DMS53 treated with DMSO at 0.1 percent for 48 hours (cell line): ENCODE measurements at regions not wholly inside any gene's neighbourhood (a gene's known extent, or its start where the extent isn't known, plus 50 kb on each side); places are given as distances from the start of the nearest gene placed in this dataset.

Experiments used
- DNase-seq: peaks from one replicate; lab custom pipeline; 2025; ENCODE audit not compliant: unreplicated experiment; lab: John Stamatoyannopoulos, UW

DNA sequence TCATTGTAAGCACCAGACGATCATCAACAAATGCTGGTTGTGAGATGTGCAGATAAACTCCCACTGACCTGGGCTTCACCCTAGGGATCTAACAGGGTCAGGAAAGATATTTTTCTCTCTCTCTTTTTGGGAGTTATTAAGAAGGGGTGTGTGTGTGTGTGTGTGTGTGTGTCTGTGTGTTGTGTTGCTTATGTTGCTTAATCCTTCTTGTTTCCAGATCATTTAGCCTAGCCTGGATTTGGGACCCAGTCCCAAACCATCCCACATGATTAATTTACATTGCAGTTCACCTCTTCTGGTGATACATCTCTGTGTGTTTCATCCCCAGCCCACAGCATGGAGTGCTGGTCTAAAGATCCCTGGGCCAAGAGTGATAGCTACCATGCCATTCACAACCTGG, 122.8 kb upstream of the IPO9 start:
- no peak for DNase-seq

DNA sequence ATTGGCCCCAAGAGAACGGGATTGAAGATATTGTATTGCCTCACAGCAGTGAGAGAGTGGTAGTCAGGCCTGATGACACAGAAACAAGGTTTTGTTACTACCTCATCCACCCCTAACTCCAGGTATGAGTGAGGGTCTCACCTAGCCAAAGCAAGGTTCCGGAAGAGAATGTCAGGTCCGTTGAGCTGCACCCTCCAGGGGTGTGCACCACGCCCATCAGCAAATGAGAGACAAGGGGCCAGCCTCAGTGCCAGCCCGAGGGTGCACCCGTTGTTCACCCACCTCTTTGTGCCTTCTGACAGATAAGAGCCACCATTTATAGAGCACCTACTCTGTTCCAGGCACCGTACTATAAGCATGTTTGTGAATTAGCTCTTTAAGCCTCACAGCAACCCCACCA, 121.9 kb upstream of the IPO9 start:
- DNase-seq, result no peak

DNA sequence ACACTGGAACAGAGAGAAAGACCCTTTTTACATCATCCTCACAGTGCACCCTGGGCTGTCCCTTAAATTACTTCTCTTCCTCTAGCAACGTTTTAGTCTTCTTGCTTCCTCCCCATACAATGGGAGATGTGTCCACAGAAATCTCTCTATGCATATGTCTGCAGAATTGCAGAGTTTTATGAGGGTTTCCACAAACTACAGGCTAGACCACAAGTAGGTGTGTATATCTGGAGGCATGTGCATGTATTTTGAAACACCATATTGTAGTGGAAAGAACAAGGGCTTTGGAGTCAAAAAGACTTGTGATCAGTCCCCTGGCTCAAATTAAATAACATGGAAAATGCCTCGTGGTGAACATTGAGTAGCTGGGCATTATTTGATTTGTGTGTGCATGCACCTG, 121.3 kb upstream of the IPO9 start:
- no peak for DNase-seq

DNA sequence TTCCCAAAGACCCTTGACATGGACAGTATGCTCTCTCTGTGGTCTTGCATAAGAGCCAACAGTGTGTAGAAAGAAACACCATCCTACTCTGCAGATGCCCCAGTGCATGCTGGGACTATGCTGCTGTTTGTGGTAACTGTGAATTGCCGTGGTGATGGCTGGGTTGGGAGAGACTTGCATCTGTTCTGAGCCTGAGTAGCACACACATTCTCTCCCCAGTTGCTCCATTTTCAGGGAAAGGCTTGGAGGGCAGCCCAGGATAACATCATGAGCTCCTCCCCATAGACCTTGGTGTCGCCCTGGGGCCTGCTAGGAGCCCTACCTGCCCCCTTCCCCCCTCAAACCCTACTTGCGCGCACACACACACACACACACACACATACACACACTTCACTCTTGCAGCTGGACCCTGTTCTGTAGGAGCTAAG, 120.9 kb upstream of the IPO9 start:
- DNase-seq, result no peak

DNA sequence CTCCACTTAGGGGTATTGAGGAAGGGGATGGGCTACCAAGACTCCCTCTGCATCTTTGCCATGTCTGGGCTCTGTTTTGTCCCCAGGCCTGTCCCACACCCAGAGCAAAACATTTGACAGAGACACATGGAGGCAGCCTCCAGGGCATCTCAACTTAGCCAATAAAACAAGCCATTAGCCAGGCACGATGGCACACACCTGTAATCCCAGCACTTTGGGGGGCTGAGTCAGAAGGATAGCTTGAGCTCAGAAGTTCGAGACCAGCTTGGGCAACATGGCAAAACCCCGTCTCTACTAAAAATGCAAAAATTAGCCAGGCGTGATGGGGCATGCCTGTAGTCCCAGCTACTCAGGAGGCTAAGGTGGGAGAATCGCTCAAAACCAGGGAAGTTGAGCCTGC, 120.3 kb upstream of the IPO9 start:
- no peak for DNase-seq

DNA sequence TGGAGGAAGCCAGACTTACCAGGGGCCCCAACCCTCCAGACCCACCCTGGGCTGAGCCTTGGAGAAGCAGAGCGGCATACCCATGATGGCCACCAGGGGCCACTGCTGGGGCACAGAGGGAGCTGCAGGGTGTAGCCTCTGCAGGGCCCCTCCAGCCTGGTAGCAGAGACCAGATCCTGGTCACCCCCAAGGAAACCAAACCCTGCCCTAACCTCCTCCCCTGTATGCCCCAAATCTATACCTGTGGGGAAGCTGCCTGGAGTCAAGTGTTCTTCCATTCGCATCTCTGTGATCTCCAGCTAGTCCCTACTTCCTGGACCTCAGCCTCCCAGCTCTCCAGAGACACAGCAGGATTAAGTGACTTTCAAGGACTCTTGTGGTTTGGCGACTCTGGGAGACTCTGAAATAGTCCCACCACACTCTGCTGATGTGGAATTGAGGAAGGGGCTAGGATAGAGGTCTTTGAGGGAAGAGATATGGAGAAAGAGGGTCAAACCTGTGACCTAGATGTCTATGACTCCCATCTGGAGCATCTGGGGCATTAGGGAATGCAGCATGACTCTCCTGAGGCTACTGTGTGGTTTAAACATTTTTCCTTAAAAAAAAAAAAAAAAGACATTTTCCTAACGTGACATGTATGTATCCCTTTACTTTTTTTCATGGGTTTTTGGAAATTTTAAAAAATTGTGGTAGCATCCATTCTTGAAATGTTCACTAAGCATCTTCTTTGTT, 119.2 kb upstream of the IPO9 start:
- peak; percentile 19 for DNase-seq

DNA sequence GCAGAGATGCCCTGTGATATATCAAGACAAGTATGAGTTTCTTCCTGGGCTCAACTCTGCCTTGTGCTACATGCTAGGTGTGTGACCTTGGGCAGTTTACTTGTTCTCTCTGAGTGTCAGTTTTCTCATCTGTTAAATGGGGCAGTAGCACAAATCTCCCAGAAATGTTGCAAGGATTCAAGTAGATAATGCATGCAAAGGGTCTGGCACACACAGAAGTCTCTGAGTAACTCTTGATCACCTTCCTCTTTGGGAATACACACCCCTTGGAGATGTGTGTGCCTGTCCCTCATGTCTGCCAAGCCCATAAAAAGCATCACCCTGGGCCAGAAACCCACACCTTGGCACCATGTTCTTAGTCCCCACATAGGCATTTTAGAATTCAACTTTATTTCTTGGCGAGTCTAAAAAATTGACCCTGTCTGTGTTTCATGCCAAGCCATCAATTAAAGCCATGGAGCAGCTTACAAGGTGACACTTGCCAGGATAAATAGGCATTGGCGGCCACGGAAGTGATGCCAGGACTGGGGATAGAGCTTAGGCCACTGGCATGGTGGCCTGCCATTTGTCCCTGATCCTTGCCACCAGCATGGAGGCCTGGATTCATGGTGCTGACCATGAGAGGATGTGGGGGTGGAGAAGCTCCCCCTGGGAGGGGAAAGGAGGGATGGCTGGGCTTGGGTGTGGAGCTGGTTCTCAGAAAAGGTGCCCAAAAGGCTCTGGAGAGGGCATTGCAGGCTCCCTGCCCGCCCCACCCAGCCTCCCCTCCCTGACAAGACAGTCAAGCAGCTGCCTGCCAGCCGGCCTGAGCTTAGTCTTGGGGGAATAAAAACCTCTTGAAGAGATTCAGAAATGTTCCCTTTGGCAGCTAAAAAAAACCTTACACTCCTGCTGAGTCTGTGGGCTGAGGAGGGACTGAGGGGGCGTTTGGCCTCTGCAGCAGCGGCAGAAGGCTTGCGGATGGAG, 118.0 kb upstream of the IPO9 start:
- no peak for DNase-seq

DNA sequence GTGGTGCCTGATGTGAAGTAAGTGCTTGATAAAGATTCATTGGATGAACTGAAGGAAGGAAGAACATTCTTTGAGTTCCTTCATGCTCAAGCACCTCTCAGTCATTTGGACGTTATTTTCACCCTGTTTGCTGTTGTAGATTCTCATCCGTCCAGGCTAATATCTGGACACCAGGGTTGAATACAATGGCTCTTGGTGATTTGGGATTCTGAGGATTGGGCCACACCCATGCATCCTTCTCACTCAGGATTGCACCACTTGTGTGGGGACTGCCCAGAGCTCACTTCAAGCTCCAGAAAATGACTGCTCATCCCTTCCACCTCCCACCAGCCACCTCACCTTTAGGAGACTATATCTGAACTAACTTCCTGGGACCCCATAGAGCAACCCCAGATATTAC, 117.1 kb upstream of the IPO9 start:
- DNase-seq, result no peak

DNA sequence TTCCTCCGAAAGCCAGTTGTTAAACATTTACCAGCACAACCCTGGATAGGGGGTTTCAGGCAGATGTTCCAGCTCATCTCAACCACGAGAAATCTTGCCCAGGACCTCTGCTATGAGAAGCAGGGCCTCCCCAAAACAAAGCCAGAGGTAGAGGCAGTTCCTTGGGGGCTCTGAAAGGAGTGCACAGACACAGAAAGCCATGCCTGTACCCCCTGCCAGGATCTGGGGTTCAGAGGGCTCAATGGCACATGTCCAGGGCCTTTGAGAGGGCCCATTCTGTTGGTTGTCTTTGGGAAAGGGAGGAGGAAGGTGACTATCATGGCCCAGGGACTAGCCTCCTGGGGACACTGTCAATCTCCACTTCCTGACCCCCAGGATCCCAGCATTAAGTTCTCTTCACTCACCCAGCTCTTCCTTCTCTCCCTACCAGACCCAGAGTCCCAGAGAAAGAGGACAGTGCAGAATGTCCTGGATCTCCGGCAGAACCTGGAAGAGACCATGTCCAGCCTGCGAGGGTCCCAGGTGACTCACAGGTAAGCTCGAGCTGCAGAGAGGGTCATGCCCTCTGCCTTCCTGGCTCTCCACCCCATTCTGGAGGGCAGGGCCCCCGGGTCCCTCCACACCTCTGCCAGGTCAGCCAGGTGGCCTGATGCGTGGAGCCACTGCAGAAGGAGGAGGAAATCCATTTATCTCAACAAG, 116.4 kb upstream of the IPO9 start:
- DNase-seq, result no peak

DNA sequence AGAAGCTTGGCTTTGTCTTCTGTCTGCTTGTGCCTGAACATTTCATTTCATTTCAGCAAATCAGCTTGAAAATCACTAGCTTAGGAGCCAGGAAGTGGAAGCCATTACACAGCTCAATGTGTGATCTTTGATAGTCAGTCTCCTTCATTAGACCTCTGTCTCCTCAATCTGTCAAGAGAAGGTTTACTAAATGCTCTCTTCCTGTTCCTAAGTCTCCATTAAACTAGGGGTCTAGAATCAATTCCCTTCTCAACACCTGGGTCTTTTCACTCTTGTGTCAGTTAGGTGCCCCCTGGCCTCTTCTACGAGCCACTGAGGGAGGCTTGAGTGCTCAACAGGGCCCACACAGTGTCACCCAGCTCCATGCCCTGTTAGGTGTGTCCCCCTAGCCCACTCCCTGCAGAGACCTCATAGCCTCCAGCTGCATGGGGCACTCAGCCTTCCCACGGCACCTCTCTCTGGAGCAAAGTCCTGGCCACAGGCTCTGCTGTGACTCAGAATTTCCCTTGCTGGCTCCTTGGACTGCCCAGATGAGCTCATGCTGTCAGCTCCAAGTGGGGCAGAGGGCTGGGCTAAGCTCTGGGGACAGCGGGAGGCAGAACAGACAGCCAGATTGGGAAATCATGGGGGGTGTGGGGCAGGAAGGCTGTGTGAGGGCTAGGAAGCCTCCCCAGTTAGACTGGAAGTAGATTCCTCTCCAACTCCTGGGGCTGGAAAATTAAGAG, 115.7 kb upstream of the IPO9 start:
- DNase-seq, result no peak

DNA sequence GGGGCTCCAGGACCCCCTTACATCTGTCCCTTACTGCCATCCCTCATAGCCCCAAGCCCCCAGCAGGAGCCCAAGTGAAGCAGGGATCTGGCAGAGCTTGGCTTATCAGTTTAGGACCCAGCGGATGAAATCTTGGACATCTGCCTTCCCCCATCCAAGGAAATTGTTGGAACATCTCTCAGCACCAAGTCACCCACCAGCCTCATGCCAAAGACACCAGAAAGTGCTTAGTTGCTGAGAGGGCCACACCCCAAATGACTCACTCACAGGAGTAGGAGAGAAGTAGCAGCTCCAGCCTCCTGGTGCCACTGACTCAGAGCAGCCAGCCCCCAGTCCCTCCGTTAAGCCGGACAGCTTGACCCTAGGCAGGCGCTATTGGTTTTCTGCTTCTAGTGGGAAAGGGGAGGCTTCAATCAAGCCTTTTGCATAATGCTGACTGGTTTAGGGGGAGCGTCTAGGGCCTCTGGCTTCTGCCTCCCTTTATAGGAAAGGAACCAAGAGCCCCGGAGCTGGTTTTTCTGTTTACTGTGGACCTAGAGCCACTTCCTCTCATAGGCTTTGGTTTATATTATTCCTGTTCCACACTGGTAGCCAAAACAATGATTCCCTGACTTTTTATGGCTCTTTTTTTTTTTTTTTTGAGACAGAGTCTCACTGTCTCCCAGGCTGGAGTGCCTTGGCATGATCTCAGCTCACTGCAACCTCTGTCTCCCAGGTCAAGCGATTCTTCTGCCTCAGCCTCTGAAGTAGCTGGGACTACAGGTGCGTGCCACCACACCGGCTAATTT, 114.2 kb upstream of the IPO9 start:
- DNase-seq, result no peak

DNA sequence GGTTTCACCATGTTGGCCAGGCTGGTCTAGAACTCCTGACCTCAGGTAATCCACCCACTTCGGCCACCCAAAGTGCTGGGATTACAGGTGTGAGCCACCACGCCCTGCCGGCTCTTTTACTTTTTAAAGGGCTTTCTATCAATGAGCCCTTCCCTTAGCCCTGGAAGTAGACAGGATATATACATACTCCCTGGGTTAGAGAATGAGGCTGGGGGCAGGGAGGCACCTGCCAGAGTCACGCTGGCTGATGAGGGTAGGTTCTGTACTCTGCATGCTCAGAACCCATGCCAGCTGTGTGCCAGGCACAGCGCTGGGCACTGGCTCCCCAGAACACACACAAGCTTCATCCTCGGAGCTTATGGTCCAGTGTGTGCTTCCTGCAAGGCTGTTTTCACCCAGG, 113.6 kb upstream of the IPO9 start:
- DNase-seq, result no peak

DNA sequence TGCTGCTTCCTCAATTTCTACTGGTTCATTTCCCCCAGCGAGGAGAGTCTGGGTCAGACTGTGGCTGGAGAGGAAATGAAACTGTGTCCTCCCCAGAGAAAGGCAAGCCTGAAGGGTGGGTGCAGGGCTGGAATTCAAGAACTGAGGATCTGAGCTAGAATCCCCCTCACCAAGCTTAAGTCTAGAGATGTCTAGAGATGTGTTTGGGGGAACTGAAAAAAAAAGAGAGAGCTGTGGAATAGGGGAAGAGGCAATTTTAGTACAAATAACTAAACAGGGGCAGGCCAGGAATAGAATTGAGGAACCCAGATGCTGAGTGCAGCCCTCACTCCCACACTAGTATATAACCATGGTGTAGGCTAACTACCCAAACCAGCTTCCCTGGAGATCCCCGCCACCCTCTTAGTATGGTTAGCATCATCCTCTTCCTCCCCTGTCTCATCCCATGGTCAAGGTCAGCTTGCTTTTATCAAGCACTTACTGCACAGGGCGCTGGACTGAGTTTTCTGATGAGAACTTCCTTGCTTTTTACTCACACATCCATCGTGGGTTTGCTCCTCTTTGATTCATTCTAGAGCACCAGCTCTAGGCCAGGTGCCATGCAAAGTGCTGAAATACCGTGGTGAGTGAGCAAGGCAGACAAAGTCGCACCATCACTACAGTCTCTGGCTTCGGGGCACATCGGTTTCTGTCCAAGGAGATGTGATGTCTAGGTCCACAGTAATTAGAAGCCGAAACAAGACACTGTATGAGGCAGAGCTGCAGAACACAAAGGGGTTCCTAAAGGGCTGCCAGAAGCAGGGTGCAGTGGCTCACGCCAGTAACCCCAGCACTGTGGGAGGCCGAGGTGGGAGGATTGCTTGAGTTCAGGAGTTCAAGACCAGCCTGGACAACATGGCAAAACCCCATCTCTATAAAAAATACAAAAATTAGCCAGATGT, 112.9 kb upstream of the IPO9 start:
- DNase-seq, result no peak

DNA sequence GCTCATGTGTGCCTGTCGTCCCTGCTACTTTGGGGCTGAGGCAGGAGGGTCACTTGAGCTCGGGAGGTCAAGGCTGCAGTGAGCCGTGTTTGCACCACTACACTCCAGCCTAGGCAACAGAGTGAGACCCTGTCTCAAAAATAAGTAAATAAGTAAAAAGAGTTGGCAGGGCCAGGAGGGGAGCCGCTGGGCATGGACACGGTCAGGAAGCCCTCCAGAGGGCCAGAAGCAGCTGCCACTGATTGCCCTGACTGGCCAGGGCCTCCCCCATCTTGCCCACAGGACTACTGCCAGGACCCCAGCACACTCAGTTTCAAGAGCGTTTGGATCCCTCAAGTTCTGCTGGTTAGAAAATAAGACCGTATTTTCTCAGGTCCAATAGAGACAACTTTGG, 112.2 kb upstream of the IPO9 start:
- no peak for DNase-seq

DNA sequence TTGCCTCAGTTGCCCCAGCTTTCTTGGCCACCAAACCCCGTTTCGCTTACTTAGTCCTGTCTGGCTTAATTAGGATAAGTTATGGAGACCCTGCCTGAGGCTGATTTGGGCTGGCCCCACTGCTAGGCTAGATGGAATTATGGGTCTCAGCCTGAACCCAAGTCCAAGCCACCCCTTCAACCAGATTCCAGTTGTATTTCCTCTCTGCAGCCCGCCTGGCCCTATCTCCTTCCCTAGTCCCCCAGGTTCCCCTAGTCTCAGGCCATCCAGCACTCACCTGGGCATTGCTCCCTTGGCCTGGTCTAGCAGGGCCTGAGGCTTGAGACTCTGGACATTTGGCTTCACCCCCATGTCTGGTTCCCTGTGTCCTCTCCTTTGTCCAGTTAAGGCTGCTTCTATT, 111.7 kb upstream of the IPO9 start:
- no peak for DNase-seq

DNA sequence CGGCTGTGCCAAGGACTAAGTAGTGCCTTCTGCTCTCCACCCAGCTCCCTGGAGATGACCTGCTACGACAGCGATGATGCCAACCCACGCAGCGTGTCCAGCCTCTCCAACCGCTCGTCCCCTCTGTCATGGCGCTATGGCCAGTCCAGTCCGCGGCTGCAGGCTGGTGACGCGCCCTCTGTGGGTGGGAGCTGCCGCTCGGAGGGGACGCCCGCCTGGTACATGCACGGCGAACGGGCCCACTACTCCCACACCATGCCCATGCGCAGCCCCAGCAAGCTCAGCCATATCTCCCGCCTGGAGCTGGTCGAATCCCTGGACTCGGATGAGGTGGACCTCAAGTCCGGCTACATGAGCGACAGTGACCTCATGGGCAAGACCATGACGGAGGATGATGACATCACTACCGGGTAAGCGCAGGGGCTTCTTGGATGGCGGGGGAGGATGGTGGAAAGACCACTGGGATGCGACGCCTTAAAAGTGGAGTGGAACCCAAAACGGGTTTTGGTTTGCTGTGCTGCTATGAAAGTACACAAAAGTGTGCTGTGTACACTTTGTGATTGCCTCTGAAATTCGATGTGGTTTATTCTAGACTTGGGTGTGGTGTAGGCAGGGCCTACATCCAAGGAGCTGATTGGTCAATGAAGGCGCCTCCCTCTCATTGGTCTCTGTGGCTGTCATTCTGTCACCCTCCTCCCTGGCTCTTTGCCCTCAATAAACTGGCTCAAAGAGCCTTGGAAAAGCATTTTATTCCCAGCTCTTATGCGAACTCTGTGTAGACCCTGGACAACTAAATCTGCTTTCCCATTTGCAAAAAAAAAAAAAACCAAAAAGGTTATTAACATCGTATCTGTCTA, 110.4 kb upstream of the IPO9 start:
- no peak for DNase-seq

DNA sequence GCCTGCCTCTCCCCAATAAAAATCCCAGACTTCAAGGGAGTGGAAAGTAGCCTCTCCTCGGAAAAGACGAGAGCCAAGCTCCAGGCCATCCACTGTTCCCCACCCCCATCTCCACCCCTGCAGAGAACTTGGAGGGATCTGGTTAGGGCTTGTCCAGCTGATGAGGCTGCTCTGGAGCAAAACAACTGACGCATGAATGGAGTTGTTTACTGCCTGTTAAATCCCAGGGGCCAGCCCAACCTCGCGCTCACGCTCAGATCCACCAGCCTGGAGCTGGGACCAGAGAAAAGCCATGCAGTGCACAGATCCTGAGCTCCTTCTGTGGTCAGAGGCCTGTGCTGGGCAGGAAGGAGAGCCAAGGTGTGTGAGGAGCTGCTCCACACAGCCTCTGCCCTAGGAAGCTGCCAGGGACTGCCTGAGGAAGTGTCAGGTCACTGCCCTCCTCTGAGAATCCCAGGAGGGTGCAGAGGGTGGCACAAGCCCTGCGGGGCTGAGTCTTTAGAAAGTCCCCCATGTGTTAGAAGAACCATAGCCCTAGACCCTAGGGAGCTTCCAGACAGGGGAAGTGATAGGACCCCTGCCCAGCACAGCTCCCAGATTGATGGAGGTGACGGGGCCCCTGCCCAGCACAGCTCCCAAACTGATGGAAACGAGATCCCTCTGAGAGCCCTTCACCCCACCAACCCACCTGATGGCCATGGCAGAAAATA, 109.0 kb upstream of the IPO9 start:
- no peak for DNase-seq

DNA sequence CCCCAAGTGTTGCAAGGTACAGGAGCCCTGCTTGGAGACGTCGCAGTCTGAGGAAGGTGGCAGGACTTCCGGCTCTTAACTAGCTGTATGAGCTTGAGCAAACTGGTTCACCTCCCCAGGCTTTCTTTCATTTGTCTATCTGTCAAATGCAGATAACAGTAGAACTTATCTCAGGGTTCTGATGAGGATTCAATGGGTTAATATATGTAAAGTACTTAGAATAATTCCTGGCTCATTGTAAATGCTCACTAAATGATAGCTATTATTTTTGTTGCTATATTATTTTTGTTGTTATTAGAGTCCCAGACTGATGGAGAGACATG, 108.5 kb upstream of the IPO9 start:
- DNase-seq, result no peak
